ENCODE measurements at regions not wholly inside any gene's neighbourhood (a gene's known extent, or its start where the extent isn't known, plus 50 kb on each side); places are given as distances from the start of the nearest gene placed in this dataset.
A peak's percentile ranks its signal among the peaks of the same experiment; 100 is the strongest.
"Not testable (repeated sequence)": the region's sequence is repeated elsewhere in the genome, so short reads cannot be mapped to it uniquely, and the experiment has no call there.

DNA sequence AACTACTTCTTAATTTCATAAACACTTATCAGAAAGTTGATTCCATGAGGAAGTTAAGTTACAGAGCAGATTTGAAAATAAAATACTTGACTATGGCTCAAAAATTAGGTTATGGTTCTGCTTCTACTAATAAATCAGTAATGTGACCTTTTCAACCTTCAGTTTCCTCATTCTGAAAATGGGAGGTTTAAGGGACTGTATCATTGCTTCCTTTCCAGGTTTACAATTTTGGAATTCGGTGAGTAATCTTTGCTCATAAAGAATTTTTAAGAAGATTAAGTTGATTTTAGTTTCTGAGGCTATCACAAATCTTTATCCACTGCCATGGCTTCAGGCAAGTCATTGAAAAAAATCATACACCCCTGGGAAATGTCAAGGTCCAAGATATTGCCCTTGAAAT lies 1061.2 kb downstream of the DIPK2A start:
- no peaks in the 10 kb centered on the region for H3K4me1 ChIP-seq (ENCODE audit: control insufficient read depth, extremely low read depth, insufficient read depth, low read length)
- H3K36me3 ChIP-seq (ENCODE audit: control insufficient read depth, insufficient read depth, low read length) = no peaks in the 10 kb centered on the region
- H3K27ac ChIP-seq (ENCODE audit: insufficient read depth, low read length) = no peak overlapping the region
- no peak overlapping the region for H3K4me3 ChIP-seq (replicated peaks in 1 of 4; ENCODE audit: control extremely low read depth in 1 of 4, insufficient read depth in 1 of 4, low read depth in 3 of 4, low read length in 4 of 4)
- TF ChIP-seq CTCF (conservative IDR thresholded peaks at IDR 0.05 in 1 of 2, IDR thresholded peaks at IDR 0.05 in 1 of 2; ENCODE audit: low read depth in 1 of 2, low read length in 2 of 2) (no peak), EZH2 (IDR thresholded peaks at IDR 0.05; ENCODE audit: low read length, missing control alignments) (no peak)
- DNase-seq (ENCODE audit: low read depth in 2 of 2) = peak in 1 of 2 donors; percentile 12
- H4K20me1 ChIP-seq (ENCODE audit: control insufficient read depth, extremely low read depth, insufficient read depth, low read length) = no peaks in the 10 kb centered on the region
- H2AFZ ChIP-seq (ENCODE audit: low read length) = no peak overlapping the region
- H3K4me2 ChIP-seq (ENCODE audit: extremely low read depth, insufficient read depth, low read length) = no peak overlapping the region
- no peaks in the 10 kb centered on the region for H3K79me2 ChIP-seq (ENCODE audit: control insufficient read depth, insufficient read depth, low read length)
- H3K9ac ChIP-seq (ENCODE audit: insufficient read depth, low read length) = no peak overlapping the region
- H3K27me3 ChIP-seq (ENCODE audit: control insufficient read depth, insufficient read depth, low read length) = no peaks in the 10 kb centered on the region
- no peaks in the 10 kb centered on the region for H3K9me3 ChIP-seq (ENCODE audit: control insufficient read depth, insufficient read depth, low read depth, low read length)

- H3K4me3 ChIP-seq (replicated peaks in 1 of 4; ENCODE audit: control extremely low read depth in 1 of 4, insufficient read depth in 1 of 4, low read depth in 3 of 4, low read length in 4 of 4) = no peak overlapping the region
- H3K79me2 ChIP-seq (ENCODE audit: control insufficient read depth, insufficient read depth, low read length) = no peaks in the 10 kb centered on the region
- H3K4me2 ChIP-seq (ENCODE audit: extremely low read depth, insufficient read depth, low read length) = no peak overlapping the region
- H3K9me3 ChIP-seq (ENCODE audit: control insufficient read depth, insufficient read depth, low read depth, low read length) = no peaks in the 10 kb centered on the region
- H3K27ac ChIP-seq (ENCODE audit: insufficient read depth, low read length) = no peak overlapping the region
- no peaks in the 10 kb centered on the region for H3K36me3 ChIP-seq (ENCODE audit: control insufficient read depth, insufficient read depth, low read length)
- H3K9ac ChIP-seq (ENCODE audit: insufficient read depth, low read length) = no peak overlapping the region
- no peak overlapping the region for H2AFZ ChIP-seq (ENCODE audit: low read length)
- DNase-seq (ENCODE audit: low read depth in 2 of 2) = no peak
- no peaks in the 10 kb centered on the region for H3K4me1 ChIP-seq (ENCODE audit: control insufficient read depth, extremely low read depth, insufficient read depth, low read length)
- no peaks in the 10 kb centered on the region for H4K20me1 ChIP-seq (ENCODE audit: control insufficient read depth, extremely low read depth, insufficient read depth, low read length)
- no peaks in the 10 kb centered on the region for H3K27me3 ChIP-seq (ENCODE audit: control insufficient read depth, insufficient read depth, low read length)
- TF ChIP-seq EZH2 (IDR thresholded peaks at IDR 0.05; ENCODE audit: low read length, missing control alignments) (no peak), CTCF (conservative IDR thresholded peaks at IDR 0.05 in 1 of 2, IDR thresholded peaks at IDR 0.05 in 1 of 2; ENCODE audit: low read depth in 1 of 2, low read length in 2 of 2) (no peak)
Observed at GRCh38 chr3:145035682-145036081, 1064.1 kb downstream of the DIPK2A start.

- H3K4me1 ChIP-seq (ENCODE audit: control insufficient read depth, extremely low read depth, insufficient read depth, low read length); H2AFZ ChIP-seq (ENCODE audit: low read length); DNase-seq (ENCODE audit: low read depth in 2 of 2); H3K9me3 ChIP-seq (ENCODE audit: control insufficient read depth, insufficient read depth, low read depth, low read length); H3K4me2 ChIP-seq (ENCODE audit: extremely low read depth, insufficient read depth, low read length); H3K9ac ChIP-seq (ENCODE audit: insufficient read depth, low read length); H4K20me1 ChIP-seq (ENCODE audit: control insufficient read depth, extremely low read depth, insufficient read depth, low read length); H3K27me3 ChIP-seq (ENCODE audit: control insufficient read depth, insufficient read depth, low read length); H3K27ac ChIP-seq (ENCODE audit: insufficient read depth, low read length); H3K4me3 ChIP-seq (replicated peaks in 1 of 4; ENCODE audit: control extremely low read depth in 1 of 4, insufficient read depth in 1 of 4, low read depth in 3 of 4, low read length in 4 of 4); H3K36me3 ChIP-seq (ENCODE audit: control insufficient read depth, insufficient read depth, low read length); H3K79me2 ChIP-seq (ENCODE audit: control insufficient read depth, insufficient read depth, low read length): not testable (repeated sequence)
Observed at GRCh38 chr3:145054055-145054454, 1082.4 kb downstream of the DIPK2A start.
